ENCODE measurements at regions not wholly inside any gene's neighbourhood (a gene's known extent, or its start where the extent isn't known, plus 50 kb on each side); places are given as distances from the start of the nearest gene placed in this dataset.

GRCh38 chr1:178606839-178607238 is 93.9 kb downstream of the TEX35 start:
- POLR2A ChIA-PET (ENCODE audit: partially characterized antibody): no interaction called here
- H3K14ac ChIP-seq (ENCODE audit: insufficient read length): no peak overlapping the region
- TF ChIP-seq TEAD4 (IDR thresholded peaks at IDR 0.05; ENCODE audit: low read depth, low read length) (no peak), FOSL1 (IDR thresholded peaks at IDR 0.05; ENCODE audit: insufficient read depth, low read depth, low read length) (no peak)

More at GRCh38 chr1:178606839-178607238, 93.9 kb downstream of the TEX35 start:
- H4K20me1 ChIP-seq (replicated peaks in 1 of 2; ENCODE audit: control insufficient read depth in 1 of 2, insufficient read depth in 2 of 2, low read length in 2 of 2): no peaks in the 10 kb centered on the region
- H2BK20ac ChIP-seq (ENCODE audit: low read length): no peak overlapping the region
- FAIRE-seq: no peak
- H3K4me2 ChIP-seq (ENCODE audit: insufficient read depth in 1 of 2, low read depth in 2 of 2, low read length in 2 of 2): no peak overlapping the region
- H3K18ac ChIP-seq (ENCODE audit: extremely low read depth, low read length): no peak overlapping the region
- no peaks in the 10 kb centered on the region for H3K36me3 ChIP-seq (ENCODE audit: control insufficient read depth in 2 of 4, insufficient read depth in 4 of 4, low read length in 3 of 4)
- H2BK15ac ChIP-seq (ENCODE audit: low read length): 0 out of 2 replicates have a peak overlapping the region, but pooled peaks have one; percentile 49
- no peak overlapping the region for H4K8ac ChIP-seq (ENCODE audit: extremely low read depth, insufficient read depth, low read length)
- 88% methylated on average over 2 of the region's 2 CpGs; no CpG with 5 or more reads in 1 of the 2 experiments for WGBS, 2 experiments (ENCODE audit: extremely low coverage in 1 of 2, insufficient coverage in 1 of 2, insufficient read length in 1 of 2, insufficient replicate concordance in 2 of 2, low coverage in 1 of 2, low lambda C conversion rate in 2 of 2, missing lambda C conversion rate in 1 of 2)
- no peaks in the 10 kb centered on the region for H3K79me2 ChIP-seq (ENCODE audit: control insufficient read depth in 1 of 2, insufficient read depth in 2 of 2, low read length in 2 of 2)
- no peak overlapping the region for H2BK5ac ChIP-seq (ENCODE audit: low read depth, low read length)
- no peak overlapping the region for H3K23ac ChIP-seq (ENCODE audit: insufficient read length)
- H2AFZ ChIP-seq (ENCODE audit: low read length): no peak overlapping the region
- H3K9ac ChIP-seq (replicated peaks in 1 of 4; ENCODE audit: extremely low read depth in 1 of 4, low read depth in 3 of 4, low read length in 3 of 4): no peak overlapping the region
- H3K27ac ChIP-seq (ENCODE audit: low read depth, low read length): no peak overlapping the region
- no peak overlapping the region for H4K91ac ChIP-seq (replicated peaks; ENCODE audit: insufficient read length, low read length)
- no peak overlapping the region for H3K4ac ChIP-seq (replicated peaks; ENCODE audit: insufficient read length, low read depth, low read length)
- no peak overlapping the region for H2BK120ac ChIP-seq (replicated peaks; ENCODE audit: low read depth, low read length)
- no peak overlapping the region for H2AK5ac ChIP-seq (ENCODE audit: low read depth, low read length)
- no peak overlapping the region for H4K5ac ChIP-seq (ENCODE audit: insufficient read length, low read depth, low read length)
- DNase-seq (ENCODE audit: low read depth in 1 of 2, low spot score in 2 of 2): no peak
- no peaks in the 10 kb centered on the region; the same call in 1 of the 2 replicates for H3K79me1 ChIP-seq (ENCODE audit: low read depth, low read length)
- no peaks in the 10 kb centered on the region for H3K23me2 ChIP-seq (ENCODE audit: low read depth, low read length)
- H3K56ac ChIP-seq (replicated peaks; ENCODE audit: insufficient read length, low read depth, low read length): no peak overlapping the region
- CTCF ChIA-PET (ENCODE audit: partially characterized antibody): interaction anchor here (1.1 to 1.4 kb wide), 3 partner anchors 14 to 127 kb away, joined by 3 read pairs; no protein-coding TSS in a partner anchor
- H3K27me3 ChIP-seq (replicated peaks in 1 of 4; ENCODE audit: control insufficient read depth in 3 of 4, extremely low read depth in 1 of 4, insufficient read depth in 3 of 4, low read length in 3 of 4): no peaks in the 10 kb centered on the region
- peaks cover 0 to 5% (median 4%) of the 10 kb centered on the region in 4 experiments; a peak in 5 of 7 replicates for H3K4me1 ChIP-seq (replicated peaks in 1 of 4; ENCODE audit: control insufficient read depth in 3 of 4, insufficient read depth in 4 of 4, low read length in 3 of 4)
- H2BK12ac ChIP-seq (ENCODE audit: low read depth, low read length): no peak overlapping the region
- H3K4me3 ChIP-seq (ENCODE audit: extremely low read depth in 1 of 4, insufficient read depth in 2 of 4, low read depth in 3 of 4, low read length in 4 of 4): no peak overlapping the region
- no peaks in the 10 kb centered on the region for H3K9me3 ChIP-seq (ENCODE audit: insufficient read depth in 2 of 2, low read depth in 1 of 2, low read length in 1 of 2)
